Stimulated activated CD4-positive, alpha-beta T cell treated with anti-CD3 and anti-CD28 coated beads, TNF-alpha, amount 100 ng/mL, for 24 hours (primary cell): ENCODE measurements at regions not wholly inside any gene's neighbourhood (a gene's known extent, or its start where the extent isn't known, plus 50 kb on each side); places are given as distances from the start of the nearest gene placed in this dataset.

Experiments
- DNase-seq, 3 experiments: peaks; one replicate each; pipeline ENCODE4 v3.0.0-alpha.2; 2020; ENCODE audit warnings: low read depth in 3 of 3

DNA sequence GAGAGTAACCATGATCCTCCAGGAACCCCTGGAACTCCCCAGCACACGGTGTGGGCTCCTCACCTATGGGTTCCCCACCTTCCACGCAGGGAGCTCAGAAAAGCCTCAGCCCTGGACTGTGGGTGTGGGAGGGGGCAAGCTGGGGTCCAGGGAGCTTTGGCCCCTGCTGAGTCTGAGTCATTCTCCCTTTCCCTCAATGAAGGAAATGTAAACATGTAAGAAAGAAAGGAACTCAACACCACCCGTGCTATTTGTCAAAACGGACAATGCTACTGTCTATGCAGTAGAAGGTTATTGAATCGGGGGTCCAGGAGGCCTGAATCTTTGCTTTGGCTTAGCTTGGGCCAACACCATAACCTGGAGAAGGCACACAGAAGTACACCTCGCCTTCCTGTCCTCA, 222.8 kb downstream of the PMP22 start:
- DNase-seq = no peak

DNA sequence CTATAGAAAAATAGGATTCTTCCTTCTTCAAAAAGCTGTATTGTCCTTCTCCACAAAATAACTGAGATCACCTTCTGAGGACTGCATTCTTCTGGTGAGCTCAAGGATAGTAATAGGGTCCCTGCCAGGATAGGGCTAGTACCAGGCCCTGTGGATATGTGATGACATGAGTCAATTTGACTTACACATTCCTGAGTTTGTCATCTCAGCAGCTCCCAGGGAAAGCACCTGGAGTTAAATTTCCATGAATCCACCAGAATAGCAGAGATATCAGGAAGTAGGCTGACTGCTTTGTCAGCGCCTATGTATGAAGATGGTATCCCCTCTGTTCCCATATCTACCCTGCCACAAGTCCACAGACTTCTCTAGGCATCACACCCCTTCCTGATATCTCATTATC, 225.8 kb downstream of the PMP22 start:
- no peak for DNase-seq

DNA sequence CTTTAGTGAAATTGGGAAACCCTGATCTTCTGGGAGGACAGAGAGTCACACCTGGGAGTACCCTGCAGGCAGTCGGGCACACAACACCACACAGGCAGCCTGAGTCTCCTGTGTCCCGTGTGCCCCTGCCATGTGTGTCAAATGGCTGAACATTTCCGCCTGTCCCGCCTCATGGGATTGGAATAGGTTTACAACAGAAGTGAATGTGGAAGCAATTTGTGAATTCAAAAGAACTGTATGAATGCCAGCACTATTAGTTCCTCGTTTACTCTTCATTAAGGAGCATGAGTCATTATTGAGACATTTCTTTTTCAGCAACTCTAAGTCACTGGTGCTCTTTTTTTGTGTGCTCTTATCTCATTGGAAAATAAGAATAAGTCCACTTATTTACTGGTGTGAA, 226.5 kb downstream of the PMP22 start:
- no peak for DNase-seq

DNA sequence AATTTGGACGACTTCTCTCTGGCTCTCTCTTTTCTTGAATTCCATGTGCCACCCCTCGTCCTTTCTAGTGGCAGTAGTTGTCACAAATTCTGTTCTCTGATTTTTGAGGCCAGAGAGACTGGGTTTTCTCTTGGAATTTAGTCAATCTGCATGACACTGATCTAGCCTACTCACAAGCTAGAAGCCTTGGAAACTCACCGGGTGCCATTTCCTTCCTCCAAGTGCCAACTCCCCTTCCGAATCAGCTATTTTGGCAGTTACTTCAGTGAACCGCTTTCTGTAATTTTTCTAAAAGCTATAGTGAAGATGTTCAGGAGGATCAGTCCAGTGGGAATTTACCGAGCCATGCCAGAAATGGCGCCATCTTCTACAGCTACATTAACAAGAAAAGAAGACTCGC, 228.9 kb downstream of the PMP22 start:
- no peak for DNase-seq

DNA sequence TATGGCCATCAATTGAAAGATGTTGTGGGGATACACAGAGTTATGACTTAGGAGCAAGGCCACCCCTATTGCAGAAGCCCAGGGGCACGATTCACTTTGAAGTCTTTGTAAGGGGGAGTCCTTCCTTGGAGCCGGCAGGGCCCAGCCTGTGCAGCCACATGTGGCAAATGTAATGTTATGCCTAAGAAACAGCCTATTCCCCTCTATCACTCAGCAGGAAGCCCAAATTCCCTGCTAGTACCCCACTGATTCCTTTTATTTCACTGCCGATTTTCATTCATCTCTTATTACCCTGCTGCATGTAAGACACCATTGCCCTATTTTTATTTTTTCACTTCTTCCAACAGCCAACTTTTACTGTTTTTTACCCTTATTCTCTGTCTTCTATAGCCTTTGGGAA, 233.2 kb downstream of the PMP22 start:
- DNase-seq = no peak

DNA sequence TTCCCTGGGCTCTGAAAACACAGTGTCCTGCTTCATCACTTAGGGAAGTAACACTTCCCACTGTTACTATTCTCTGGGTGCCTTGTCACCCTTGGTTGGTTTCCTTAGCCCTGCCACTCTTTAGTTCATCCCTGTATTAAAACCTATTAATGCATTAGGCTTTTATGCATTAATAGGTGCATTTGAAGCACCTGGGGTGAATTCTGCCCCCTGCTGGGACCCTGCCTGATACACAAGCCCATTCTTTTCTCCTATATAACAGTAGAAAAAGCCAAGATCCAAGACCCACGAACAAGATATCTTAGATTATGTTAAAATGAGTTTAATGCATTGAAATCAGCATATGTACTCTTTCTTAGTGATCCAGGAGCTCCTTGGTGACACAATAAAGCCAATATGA, 235.7 kb downstream of the PMP22 start:
- no peak for DNase-seq

DNA sequence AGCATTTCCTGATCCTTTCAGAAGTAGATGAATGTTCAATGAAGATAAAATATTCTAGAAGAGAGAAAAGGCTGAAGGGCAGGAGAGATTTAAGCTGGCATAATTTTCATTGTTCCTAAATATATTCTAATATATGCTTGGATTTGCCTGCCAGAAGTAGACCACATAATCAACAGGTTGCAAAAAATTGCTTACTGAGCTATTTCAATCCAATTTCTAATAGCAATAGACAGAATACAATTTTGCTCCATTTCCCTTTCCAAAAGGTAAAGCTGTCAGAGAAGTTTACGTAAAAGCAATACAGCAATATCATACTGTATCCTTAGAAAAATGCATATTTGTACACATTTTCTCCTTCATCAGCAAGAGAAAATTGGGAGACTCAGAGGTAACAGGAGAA, 237.3 kb downstream of the PMP22 start:
- no peak for DNase-seq

DNA sequence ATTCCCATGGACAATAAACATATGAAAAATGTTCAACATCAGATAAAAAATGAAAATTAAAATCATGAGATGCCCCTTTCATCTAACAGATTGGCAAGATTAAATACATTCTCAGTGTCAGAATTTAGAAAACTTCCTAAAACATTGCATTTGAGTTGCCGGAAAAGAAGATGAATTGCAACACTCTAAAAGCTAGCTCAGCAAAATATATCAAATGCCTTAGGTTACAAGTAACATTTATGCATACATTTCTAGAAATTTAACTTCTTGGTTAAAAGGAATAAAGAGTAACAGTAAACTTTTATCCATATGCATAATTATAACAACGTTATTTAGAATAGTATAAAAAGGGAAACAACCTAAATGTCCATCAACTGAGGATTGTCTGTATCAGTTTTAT, 239.0 kb downstream of the PMP22 start:
- DNase-seq = no peak

DNA sequence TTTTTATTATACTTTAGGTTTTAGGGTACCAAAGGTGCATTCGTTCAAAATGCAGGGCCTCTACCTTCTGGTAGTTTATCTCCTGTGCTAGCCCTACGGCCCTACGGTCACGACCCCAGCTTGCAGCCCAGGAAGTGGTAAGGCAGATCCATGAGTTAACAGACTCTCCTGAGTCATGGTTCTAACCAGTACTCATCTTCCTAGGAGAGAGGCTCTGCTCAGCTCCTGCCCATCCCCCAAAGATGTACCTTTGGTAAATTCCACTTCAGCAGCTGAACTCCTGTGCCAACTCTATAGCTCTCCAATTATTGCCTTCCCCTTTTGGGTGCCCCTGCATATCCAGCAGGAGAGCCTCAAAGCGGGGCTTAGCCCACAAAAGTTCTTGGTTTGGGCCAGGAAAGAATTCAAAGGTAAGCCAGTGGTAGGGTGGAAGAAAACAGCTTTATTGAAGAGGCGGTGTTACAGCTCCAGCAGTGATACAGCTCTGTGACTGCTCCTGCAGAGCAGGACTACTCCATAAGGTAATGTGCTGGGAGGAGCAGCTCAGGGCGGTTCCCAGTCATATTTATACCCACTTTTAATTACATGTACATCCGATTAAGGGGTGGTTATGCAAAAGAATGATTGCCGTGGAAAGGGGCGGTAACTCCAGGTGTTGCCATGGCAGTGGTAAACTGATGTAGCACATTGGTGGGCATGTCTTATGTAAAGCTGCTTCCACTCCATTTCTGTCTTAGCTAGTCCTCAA, 241.4 kb downstream of the PMP22 start:
- no peak for DNase-seq

DNA sequence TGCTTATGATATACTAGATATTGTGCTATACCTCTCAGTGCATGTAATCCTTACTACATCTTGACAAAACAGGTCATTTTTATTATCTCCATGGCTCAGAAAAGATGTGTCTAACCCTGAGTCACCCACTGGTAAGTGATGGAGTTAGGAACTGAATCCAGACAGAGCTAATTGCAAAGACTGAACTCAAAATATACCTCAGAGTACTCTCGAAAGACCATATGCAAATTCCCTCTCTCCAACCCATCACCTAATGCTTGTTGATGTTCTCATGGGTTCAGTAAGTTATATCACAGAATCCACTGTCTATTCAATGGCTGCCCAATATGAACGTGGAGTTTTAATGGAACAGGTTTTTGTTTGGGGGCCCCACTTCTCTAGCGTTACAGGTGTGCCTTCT, 246.0 kb downstream of the PMP22 start:
- no peak for DNase-seq

DNA sequence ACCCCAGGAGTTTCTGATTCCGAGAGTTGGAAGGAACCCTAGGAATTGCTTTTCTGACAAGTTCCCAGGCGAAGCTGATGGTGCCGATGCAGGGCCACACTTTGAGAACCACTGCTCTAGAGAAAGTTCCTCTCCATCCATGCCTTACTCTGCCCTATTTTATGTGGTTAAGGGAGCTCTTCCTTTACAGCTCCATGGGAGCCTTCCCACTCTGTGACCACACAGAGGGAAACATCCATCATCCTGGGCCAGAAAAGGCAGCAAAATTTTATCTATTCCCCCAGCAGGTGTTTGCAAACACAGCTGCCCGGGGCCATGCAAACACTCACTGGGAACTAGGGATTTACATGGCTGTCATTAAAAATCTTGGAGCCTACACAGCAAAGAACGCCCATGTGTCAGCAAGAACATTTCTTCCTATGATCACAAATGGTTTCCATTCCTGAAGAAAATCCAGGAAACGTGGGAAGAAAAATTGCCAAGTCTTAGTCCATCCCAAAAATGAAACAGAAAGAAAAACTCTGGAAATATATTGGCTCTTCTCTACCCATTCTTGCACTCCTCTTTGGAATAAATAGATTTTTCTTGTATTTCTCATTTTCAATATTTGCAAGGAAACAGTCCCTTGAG, 252.7 kb downstream of the PMP22 start:
- no peak for DNase-seq

DNA sequence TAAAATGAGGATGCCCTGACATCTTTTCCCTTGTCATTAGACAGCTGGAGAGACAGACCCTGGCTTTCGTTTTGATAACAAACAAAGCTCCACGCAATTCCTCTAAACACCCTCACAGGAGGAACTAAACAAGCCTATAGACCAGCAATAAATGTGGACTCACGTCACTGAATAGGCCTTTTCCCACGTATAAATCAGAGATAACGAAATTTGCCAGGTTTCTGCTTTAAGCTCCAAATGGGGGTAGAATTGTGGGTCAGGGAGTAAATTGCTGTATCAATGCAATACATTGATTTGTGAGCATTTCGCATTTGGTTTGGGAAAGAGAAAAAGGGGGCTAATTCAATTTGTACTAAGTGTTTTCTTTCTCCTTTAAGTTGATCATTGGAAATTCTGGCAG, 256.0 kb downstream of the PMP22 start:
- DNase-seq = no peak

DNA sequence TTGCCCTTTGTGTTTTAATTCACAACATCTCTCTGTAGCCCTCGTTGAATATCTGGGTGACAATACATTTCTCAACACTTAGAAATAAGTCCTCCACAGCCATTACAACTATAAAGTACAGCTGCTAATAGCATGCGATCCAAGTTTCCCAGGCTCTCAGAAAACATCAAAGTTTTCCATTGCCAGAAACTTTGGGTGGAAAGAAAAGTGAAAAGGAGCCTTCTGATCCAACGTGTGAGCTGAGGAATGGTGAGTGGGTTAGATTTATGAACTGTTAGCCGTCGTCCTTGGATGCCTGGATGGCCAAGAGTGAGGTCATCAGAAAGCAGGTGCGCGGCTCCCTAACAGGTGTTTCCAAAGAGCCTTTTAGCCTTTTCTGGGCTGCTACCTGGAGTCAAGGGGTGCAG, 258.0 kb downstream of the PMP22 start:
- DNase-seq = no peak

DNA sequence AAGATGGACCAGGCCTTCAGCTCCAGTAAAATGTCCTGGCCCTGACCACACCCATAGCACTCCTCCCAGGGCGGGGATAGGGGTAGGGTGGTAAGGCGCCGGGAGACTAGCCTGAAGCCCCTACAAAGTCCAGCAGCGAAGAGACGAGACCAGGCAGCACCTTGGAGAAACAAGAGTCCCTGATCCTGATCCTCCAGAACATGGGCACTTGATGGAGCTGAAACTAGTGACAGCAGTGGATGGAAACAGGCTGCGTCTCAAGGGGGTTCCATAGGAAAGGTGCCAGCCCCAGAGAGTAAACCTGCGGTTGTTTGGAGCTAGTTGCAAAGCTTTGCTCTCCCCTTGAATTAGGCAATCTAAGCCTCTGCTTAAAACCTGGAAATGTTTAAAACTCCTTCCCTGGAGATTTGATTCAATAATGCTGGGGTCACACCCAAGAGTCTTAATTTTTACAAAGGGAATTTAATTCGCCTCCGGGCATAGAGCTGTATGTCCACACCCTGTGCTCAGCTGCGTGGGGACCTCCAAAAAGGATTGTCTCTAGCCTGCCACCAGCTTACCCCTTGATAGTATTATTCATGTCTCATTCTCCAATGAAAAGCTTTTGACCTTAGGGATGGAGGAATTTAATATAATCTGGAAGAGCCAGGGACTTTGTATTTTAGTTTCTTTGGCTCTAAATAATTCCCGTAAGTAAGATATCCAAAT, 258.6 kb downstream of the PMP22 start:
- no peak for DNase-seq

DNA sequence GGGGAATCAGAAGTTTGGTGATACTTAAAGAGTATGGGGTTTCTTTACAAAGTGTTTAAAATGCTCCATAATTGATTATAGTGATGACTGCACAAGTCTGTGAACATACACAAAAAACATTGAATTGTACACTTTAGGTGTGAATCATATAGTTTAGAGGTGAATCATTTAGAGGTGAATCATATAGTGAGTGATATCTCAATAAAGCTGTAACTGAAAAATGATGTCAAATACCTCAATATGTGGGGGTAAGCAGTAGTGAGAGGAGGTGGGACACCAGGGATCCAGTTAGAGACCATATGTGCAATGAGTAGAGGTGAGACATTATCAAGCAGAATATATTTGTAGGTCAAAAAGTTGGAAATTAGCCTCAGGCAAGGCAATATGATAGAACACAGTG, 264.5 kb downstream of the PMP22 start:
- no peak for DNase-seq

DNA sequence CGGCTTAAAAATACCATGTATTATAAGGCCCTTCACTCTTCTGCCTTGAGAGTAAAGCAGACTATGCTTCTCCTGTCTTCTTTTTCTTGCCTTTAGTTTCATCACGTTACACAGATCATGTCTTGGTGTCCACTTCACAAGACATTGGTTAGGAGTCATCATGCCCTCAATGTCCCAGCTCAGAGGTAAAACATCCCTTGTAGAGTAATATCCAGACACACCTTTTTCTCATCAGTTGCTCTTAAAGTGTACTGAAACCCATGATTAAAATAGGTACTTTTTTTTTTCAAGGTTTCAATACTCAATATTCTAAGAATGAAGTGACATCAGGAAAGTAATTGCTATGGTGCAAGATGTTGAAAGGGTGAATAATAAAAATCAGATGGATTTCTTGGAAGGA, 267.8 kb downstream of the PMP22 start:
- DNase-seq = no peak

DNA sequence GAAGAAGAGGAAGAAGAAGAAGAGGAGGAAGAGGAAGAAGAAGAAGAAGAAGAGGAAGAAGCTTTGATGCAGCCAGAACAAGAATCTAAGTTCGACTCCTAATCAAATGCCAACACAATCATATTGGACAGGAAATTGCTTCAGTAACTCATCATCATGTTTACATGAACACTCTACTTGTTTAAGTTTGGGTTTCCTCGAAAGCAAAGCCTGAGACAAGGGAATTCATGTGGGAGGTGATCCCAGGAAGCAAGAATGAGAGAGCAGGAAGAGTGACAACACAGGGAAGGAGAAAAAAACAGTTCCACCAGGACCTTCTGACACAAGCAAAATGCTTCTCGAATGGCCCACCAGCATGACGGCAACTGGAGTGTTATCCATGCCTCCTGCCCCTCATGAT, 279.0 kb downstream of the PMP22 start:
- no peak for DNase-seq

DNA sequence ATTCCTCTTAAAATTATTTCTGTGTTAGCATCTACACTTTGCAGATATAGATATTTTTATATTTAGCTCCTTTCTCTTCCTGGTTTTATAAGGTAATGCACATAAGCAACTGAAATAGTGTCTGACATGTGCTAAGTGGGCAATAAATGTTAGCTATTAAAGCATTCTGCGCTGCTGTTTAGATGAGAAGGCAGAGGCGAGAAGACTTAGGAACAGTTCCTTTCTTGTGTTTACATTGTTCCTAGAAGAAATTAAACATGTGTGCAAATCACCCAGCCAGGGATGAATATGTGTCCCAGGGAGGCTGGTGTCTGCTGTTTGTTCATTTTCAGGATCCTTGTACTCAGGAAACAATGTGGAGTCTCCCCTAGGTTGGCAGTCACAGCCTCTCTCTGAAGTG, 292.3 kb downstream of the PMP22 start:
- no peak for DNase-seq

DNA sequence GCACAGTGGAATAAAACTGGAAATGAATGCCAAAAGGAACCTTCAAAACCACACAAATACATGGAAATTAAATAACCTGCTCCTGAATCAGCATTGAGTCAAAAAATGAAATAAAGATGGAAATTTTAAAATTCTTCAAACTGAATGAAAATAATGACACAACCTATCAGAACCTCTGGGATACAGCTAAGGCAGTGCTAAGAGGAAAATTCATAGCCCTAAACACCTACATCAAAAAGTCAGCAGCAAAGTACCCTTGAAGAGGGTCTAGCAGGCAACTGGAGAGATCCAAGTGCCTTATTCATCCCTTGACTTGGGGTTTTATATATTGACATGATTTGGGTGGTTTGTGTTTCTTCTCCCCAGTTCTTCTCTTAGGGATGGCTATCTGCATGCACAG, 294.1 kb downstream of the PMP22 start:
- no peak for DNase-seq

DNA sequence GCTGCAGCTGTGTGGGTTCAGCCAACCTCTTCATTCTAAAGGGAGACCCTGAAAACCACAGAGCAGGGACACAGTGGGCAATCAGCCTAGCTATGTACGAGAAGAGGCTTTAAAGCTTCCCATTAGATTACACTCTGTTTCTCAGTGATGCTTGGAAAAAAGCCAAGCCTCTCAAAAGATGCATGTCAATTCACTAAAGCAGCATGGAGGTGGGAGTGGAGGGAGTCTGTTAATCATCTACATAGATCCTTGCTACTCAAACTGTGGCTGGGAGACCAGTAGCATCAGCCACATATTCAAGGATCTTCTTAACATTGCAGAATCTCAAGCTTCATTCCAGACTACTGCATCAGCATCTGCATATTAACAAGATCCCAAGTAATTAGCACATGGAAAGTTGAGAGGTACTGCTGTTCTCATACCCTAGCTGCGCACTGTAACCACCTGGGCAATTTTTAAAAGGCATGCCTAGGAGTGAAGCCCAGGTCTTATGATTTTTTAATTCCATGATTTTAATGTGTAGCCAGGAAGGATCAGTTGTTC, 305.9 kb downstream of the PMP22 start:
- no peak for DNase-seq

DNA sequence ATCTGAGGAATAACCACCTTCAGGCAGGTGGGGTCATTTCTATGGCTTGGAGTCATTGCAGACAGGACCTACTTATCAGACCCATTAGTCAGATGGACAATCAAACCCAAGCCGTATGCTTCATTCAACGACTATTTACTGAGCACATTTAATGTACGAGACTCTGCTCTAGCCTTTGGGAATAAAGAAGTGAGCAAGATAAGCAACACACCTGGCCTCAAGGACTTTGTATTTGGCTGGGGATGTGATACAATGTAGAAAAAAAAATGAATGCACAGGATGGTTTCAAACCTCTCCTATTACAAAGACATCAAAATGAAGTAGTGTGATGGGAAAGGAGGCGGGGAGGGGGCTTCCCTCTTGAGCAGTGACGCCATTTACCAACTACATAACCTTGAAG, 311.7 kb downstream of the PMP22 start:
- DNase-seq = no peak

DNA sequence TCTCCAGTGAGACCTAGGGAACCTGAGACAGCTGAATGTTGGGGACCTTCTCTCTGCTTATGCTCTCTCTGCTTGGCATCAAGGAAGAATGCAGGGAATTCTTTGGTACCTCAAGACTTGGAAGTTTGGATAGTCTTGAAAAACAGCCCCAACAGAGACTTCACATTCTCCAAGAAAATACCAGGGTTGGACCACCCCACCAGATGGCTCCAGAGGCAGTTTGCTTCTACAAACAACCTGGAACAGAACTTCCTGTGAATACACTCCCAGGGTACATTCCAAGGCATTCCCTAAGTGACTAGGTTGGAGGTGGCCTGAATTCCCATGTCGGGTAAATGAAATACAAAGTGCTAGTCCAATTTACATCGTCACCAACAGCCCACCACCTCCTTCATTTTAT, 314.4 kb downstream of the PMP22 start:
- DNase-seq = no peak

DNA sequence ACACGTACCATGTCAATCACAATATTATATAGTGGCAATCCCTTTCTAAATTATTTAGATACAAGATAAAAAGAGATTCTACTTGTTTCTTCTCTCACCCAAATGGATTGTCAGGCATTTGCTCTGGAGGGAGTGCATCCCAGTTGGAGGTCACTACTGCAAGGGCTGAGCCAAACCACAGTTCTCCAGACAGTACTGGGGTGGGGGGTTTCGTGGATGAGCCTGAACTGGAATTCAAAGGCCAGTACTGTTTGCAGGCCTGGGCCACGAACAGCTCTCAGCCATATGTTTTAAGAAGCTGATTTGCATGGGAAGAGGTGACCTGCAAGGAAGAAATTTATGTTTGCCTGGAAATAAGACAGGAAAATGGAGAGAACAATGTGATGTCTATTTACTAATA, 314.9 kb downstream of the PMP22 start:
- DNase-seq = no peak
